ENCODE measurements at regions not wholly inside any gene's neighbourhood (a gene's known extent, or its start where the extent isn't known, plus 50 kb on each side); places are given as distances from the start of the nearest gene placed in this dataset.

- ATAC-seq (ENCODE audit: low read depth) (no peak), DNase-seq (no peak)
- intact Hi-C loops (cut with micrococcal nuclease), result no loop called here
- POLR2A ChIA-PET, result no interaction called here
- no peak overlapping the region for H3K4me3 Mint-ChIP-seq
- CTCF ChIA-PET, result no interaction called here
- H3K4me1 Mint-ChIP-seq, result no peaks in the 10 kb centered on the region
- H3K9me3 Mint-ChIP-seq, result no peaks in the 10 kb centered on the region
- H3K27ac Mint-ChIP-seq, result no peak overlapping the region
- H3K27me3 Mint-ChIP-seq, result no peaks in the 10 kb centered on the region
- no peaks in the 10 kb centered on the region for H3K36me3 Mint-ChIP-seq (ENCODE audit: low read depth)
- TF ChIP-seq CTCF (IDR thresholded peaks at IDR 0.05), result no peak
Measured at GRCh38 chr6:139468178-139468819, 93.9 kb upstream of the CITED2 start.

GRCh38 chr6:139457476-139457875 is 83.0 kb upstream of the CITED2 start:
- intact Hi-C loops (cut with micrococcal nuclease), result no loop called here
- Mint-ChIP-seq H3K27ac (no peak overlapping the region), H3K4me1 (no peaks in the 10 kb centered on the region), H3K4me3 (no peak overlapping the region), H3K36me3 (ENCODE audit: low read depth) (no peaks in the 10 kb centered on the region), H3K27me3 (no peaks in the 10 kb centered on the region), H3K9me3 (no peaks in the 10 kb centered on the region)
- ATAC-seq (ENCODE audit: low read depth), result no peak
- CTCF ChIA-PET, result no interaction called here
- DNase-seq, result no peak
- POLR2A ChIA-PET, result no interaction called here
- TF ChIP-seq CTCF (IDR thresholded peaks at IDR 0.05), result no peak

GRCh38 chr6:139452148-139452876 is 77.9 kb upstream of the CITED2 start:
- H3K4me1 Mint-ChIP-seq, result peaks cover 8% of the 10 kb centered on the region
- TF ChIP-seq CTCF (IDR thresholded peaks at IDR 0.05), result no peak
- H3K36me3 Mint-ChIP-seq (ENCODE audit: low read depth), result no peaks in the 10 kb centered on the region
- no peak for DNase-seq
- no peak overlapping the region for H3K4me3 Mint-ChIP-seq
- ChIA-PET POLR2A (no interaction called here), CTCF (no interaction called here)
- no peak overlapping the region for H3K27ac Mint-ChIP-seq
- intact Hi-C loops (cut with micrococcal nuclease), result no loop called here
- no peak for ATAC-seq (ENCODE audit: low read depth)
- no peaks in the 10 kb centered on the region for H3K27me3 Mint-ChIP-seq
- no peaks in the 10 kb centered on the region for H3K9me3 Mint-ChIP-seq

- no peak for DNase-seq
- Mint-ChIP-seq H3K27me3 (no peaks in the 10 kb centered on the region), H3K4me3 (no peak overlapping the region)
Measured at GRCh38 chr6:139449611-139450000, 75.2 kb upstream of the CITED2 start.

More at GRCh38 chr6:139449611-139450000, 75.2 kb upstream of the CITED2 start:
- Mint-ChIP-seq H3K36me3 (ENCODE audit: low read depth) (no peaks in the 10 kb centered on the region), H3K9me3 (no peaks in the 10 kb centered on the region), H3K4me1 (peaks cover 10% of the 10 kb centered on the region), H3K27ac (no peak overlapping the region)
- no peak for ATAC-seq (ENCODE audit: low read depth)
- ChIA-PET POLR2A (no interaction called here), CTCF (interaction anchor here (0.7 kb wide), 1 partner anchor 318 kb away, joined by 3 read pairs; no protein-coding TSS in a partner anchor)
- intact Hi-C loops (cut with micrococcal nuclease), result no loop called here
- no peak for TF ChIP-seq CTCF (IDR thresholded peaks at IDR 0.05)
